Astrocyte of the hippocampus (primary cell): ENCODE measurements at regions not wholly inside any gene's neighbourhood (a gene's known extent, or its start where the extent isn't known, plus 50 kb on each side); places are given as distances from the start of the nearest gene placed in this dataset.

Experiments
- DNase-seq: peaks from one replicate; pipeline ENCODE4 v3.0.0; 2011; ENCODE audit warnings: low read depth, low spot score

GRCh38 chr14:101045511-101045910, 142.0 kb upstream of the RTL1 start:
- DNase-seq, result no peak

- DNase-seq, result no peak
Measured at GRCh38 chr14:101046071-101046470, 142.5 kb upstream of the RTL1 start.

GRCh38 chr14:101047326-101047725, 143.8 kb upstream of the RTL1 start:
- DNase-seq, result no peak

GRCh38 chr14:101048766-101049165, 145.2 kb upstream of the RTL1 start:
- DNase-seq, result no peak

GRCh38 chr14:101049511-101049910, 146.0 kb upstream of the RTL1 start:
- no peak for DNase-seq

GRCh38 chr14:101049942-101050341, 146.4 kb upstream of the RTL1 start:
- DNase-seq, result no peak

GRCh38 chr14:101050901-101051490, 147.5 kb upstream of the RTL1 start:
- DNase-seq, result no peak

- DNase-seq, result no peak
Measured at GRCh38 chr14:101054671-101055070, 151.1 kb upstream of the RTL1 start.

- no peak for DNase-seq
Measured at GRCh38 chr14:101055106-101055662, 151.7 kb upstream of the RTL1 start.

- DNase-seq, result no peak
Measured at GRCh38 chr14:101055776-101056374, 152.4 kb upstream of the RTL1 start.

- DNase-seq, result no peak
Measured at GRCh38 chr14:101056446-101056845, 152.9 kb upstream of the RTL1 start.

GRCh38 chr14:101057394-101057793, 153.9 kb upstream of the RTL1 start:
- no peak for DNase-seq

GRCh38 chr14:101058571-101058970, 155.0 kb upstream of the RTL1 start:
- no peak for DNase-seq

GRCh38 chr14:101060171-101060601, 156.7 kb upstream of the RTL1 start:
- no peak for DNase-seq

- DNase-seq, result no peak
Measured at GRCh38 chr14:101061411-101062064, 158.0 kb upstream of the RTL1 start.

- DNase-seq, result no peak
Measured at GRCh38 chr14:101062065-101062450, 158.5 kb upstream of the RTL1 start.

- no peak for DNase-seq
Measured at GRCh38 chr14:101062601-101063000, 159.1 kb upstream of the RTL1 start.

GRCh38 chr14:101063121-101063520, 159.6 kb upstream of the RTL1 start:
- no peak for DNase-seq

- DNase-seq, result no peak
Measured at GRCh38 chr14:101064121-101064661, 160.7 kb upstream of the RTL1 start.

- no peak for DNase-seq
Measured at GRCh38 chr14:101064718-101065117, 161.2 kb upstream of the RTL1 start.

GRCh38 chr14:101065246-101065645, 161.7 kb upstream of the RTL1 start:
- DNase-seq, result no peak
